Activated T-helper 1 cell treated with anti-CD3 and anti-CD28 coated beads, Interleukin-2, amount 50 U/mL, for 16 hours (primary cell): ENCODE measurements at regions not wholly inside any gene's neighbourhood (a gene's known extent, or its start where the extent isn't known, plus 50 kb on each side); places are given as distances from the start of the nearest gene placed in this dataset.

Experiments used
- DNase-seq, 2 donors: peaks; one replicate each; pipeline ENCODE4 v3.0.0-alpha.2; 2020; ENCODE audit warnings: low read depth in 1 of 2, low spot score in 1 of 2

DNA sequence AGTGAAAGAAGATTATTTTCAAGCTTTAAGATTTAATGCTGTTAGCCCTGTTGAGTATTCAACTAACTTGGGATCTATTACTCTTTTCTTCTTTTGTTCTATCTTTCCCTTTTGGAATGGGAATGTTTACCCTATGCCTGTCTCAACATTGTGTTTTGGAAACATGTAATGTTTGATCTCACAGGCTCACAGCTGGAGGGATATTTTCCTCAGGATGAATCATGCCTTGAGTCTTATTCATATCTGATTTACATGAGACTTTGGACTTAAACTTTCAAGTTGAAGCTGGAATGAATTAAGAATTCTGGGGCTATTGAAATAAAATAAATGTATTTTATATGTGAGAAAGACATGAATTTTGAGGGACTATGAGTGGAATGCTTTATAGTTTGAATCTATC, 607.8 kb upstream of the PTGER4 start:
- no peak for DNase-seq

DNA sequence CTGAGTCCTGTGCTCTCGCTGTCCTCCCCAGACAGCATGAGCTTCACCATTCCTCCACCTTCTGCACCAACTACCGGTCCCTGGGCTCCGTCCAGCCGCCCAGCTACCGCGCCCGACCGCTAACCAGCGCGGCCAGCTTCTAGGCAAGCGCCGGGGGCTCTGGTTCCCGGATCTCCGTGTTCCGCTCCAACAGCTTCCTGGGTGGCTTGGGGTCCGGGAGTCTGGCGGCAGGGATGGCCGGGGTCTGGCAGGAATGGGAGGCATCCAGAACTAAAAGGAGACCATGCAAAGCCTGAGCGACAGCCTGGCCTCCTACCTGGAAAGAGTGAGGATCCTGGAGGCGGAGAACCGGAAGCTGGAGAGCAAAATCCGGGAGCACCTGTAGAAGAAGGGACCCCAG, 613.1 kb upstream of the PTGER4 start:
- DNase-seq, result no peak

DNA sequence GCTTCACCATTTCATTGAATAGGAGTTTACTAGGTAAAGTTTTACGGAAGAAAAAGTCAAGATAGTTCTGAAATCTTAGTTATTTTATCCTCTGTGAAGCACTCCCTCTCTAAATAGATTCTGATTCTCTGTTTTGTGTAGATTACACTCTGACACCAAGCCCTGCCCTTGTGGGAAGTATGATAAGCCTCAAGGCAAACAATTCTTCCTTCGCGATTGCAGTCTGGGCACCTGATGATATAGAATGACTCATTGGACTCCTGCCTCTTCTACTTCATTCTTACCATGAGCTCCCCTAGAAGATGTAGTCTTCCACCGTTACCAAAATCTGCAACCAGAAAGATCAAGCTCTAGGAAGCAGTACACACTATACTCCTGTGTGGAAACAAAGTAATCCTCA, 626.9 kb upstream of the PTGER4 start:
- DNase-seq, result no peak

DNA sequence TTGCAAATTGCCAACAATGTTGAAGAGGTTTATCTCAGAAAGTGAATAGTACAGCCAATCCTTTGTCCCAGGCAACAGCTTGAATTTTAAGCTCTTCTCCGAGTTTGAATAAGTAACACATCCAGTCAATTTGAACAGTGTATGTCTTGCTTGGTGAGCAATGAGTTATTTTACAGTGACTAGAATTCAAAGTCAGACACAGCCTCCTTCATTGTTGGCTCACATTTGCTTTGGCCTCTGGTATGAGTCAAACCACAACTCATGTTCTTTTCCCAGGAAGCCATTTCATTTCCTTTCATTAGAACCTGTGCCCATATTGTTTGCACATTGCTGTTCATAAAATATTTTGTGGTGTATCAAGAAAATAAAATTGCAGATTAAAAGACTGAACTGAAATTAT, 622.0 kb upstream of the DAB2 start:
- no peak for DNase-seq

DNA sequence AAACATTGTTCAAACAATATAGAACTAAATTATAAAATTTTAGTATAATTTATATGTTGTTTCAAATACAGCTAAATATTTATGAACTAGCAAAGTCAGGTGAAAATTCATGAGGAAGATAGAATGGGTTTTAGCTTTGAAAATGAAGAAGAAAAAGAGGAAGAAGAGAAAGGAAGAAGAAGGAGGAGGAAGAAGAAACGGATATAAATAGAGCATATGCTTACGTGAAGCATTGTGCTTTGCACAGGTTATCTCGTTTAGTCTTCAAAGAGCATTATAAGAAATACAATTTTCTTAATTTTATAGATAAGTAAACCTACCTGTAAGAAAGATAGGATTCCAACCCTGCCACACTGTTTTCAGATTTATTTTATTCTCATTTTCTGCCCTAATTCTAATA, 620.6 kb upstream of the DAB2 start:
- DNase-seq, result no peak

DNA sequence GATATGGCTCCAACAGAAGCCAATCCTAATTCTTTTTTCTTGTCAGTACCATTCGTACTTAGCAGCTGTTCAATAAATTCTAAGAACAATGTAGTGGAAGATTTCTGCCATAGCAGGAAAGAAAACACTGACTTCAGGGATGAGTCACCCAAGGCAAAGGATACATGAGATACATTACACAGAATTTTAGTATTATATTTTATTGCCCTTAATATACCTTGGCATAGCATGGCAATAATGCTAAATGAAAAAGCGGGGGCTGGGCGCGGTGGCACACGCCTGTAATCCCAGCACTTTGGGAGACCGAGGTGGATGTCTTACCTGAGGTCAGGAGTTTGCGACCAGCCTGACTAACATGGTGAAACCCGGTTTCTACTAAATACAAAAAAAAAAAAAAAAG, 619.1 kb upstream of the DAB2 start:
- no peak for DNase-seq

DNA sequence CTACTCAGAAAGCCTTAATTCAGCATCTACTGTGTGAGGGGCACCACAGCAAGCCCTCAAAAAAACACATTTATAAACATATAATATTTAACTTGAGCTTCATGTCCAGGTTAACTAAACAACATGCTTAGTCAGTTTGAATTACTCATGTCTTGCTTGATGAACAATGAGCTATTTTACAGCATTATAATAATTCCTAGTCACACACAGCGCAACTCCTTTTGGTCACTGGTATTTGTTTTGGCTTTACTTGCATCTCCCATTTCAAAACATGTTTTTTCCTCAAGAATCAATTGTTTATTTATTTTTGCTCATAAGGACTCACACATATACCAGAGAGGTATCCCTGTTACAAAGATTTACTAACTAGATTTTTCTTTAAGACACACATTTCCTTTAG, 616.7 kb upstream of the DAB2 start:
- no peak for DNase-seq

DNA sequence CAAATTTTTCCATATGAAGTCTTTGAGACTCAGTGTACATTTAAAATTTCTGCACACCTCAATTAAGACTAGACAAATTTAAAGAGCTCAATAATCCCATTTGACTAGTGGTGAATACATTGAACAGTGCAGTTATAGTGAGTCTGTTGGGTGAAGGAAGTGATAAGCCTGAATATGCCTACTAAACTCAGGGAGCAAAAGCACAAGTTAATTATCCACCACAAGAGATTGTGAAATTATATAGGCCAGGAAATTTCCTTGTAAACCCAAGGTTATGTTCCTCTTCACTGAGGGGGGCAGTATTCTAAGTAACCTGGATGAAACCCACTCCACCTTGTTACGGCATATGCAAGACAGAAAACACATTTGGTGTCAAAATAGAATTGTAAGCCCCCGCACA, 612.9 kb upstream of the DAB2 start:
- DNase-seq, result no peak

DNA sequence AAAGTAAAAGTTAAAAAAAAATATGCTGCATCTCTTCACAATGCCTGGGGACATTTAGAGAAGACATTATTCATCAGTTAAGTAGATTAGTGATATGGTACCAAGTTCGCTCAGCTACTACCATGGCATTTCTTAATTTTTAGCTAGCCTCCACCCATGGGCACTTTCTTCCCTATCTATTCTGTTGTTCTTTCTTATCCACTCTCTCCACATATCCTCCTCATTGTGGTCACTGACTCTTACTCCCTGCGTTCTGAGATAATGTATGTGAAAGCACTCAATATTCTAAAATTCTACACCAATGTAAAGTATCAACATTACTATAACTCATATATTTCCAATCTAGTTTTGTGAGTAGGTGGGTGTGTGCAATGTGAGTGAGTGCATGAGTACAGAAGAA, 609.7 kb upstream of the DAB2 start:
- DNase-seq, result no peak

DNA sequence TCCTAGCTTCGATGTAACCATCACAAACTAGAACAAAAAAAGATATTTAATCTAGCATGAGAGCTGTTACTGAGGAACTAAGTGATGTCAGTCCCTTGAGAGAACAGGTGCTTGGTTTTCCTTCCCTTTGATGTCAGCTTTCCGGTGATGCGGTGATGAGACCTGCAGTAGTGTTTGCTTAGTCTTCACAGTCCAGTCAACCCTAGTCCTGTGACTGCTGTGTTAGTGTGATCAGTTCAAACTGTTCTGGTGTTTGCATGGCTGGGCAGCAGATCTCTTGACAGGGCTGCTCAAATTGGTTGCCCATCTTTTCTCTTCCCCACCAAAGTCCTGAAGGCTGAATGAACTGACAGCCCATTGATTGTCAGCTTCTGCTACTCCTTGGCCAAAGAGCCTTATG, 608.6 kb upstream of the DAB2 start:
- DNase-seq, result no peak

DNA sequence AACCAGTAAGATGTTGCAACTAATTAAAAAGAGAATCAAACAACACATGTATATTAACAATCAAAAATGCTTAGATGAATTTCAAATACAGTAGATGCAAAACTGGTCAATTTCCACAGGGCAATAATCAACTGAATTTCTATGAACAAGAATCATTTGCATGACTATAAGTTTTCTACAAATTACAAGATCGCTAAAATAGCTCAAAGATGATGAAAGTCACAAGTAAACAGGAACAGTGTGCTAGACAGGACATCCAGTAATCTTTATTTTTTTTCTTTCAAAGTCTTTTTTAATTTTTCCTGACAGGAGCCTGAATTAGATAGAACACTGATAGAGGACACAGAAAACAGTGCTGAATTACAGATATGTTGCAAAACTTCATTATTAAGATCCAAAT, 608.2 kb upstream of the DAB2 start:
- no peak for DNase-seq

DNA sequence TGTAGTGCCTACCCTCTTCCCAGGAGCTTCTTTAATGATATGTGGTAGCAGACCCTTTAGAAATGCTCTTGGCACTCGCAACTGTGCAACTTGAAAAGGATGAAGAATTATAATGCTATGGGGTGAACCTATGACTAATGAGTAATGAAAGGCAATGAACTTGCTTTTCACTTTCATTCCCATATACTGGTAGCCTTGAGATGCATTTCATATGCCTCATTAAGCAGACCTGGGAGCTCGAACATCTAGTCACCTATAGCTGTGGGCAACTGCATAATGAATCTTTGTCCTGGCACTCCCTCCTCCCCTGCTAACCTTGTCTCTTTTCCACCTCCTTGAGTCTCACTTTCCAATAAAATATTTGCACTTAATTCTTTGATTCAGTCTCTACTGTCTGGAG, 605.9 kb upstream of the DAB2 start:
- no peak for DNase-seq

DNA sequence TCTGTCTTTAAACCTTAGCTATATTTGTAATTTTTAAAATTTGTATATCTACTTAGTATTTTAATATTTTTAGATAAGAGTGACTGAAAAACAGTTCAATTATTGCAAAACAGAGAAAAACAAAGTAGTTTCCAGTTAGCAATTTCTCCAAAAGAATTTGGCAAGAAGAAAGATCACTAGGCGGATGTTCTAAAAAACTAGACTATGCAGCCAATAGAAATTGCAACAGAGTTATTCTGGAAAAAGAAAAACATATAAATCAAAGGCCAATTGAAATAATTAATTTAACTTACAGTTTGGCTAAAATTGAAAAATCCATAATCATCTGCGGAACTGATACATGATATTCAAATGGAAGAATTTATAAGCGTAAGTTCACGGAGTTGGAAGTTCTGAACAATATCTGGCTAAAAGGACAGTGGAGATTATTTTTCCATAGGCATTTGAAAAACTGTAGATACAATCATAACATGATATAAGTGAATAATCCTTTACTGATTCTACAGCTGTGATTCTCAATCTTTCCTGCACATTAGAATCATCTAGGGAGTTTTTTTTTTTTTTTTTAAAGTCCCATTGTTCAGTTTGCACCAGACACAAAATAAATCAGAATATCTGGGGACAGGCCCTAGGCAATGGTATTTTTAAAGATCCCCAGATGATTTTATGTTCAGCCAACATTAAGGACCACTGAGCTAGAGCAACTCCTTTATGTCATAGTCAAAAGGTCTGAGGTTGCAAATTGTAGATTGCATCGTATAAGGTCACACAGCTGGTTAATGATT, 605.1 kb upstream of the DAB2 start:
- DNase-seq, result no peak

DNA sequence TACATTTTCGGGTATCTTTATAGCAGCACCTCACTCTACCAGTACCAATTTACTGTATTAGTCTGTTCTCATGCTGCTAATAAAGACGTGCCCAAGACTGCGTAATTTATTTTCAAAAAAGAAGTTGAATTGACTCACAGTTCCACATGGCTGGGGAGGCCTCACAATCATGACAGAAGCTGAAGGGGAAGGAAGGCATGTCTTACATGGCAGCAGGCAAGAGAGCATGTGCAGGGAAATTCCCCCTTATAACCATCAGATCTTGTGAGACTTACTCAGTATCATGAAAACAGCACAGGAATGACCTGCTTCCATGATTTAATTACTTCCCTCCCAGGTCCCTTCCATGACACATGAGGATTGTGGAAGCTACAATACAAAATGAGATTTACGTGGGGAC, 602.6 kb upstream of the DAB2 start:
- DNase-seq, result no peak

DNA sequence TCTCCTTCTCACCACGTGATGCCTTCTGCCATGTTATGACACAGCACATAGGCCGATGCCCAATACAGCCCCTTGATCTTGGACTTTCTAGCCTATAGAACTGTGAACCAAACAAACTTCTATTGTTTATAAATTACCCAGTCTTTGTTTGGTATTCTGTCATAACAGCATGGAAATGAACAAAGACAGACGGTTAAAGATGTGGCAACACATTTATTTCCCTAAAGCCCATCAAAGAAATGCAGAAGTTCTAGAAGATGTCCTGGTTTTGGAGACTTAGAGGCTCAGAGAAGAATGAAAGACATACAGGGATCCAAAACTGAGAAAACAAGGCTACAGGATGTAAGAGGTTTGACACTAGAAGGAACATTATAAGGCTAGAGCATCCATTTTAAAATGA, 600.8 kb upstream of the DAB2 start:
- DNase-seq, result no peak

DNA sequence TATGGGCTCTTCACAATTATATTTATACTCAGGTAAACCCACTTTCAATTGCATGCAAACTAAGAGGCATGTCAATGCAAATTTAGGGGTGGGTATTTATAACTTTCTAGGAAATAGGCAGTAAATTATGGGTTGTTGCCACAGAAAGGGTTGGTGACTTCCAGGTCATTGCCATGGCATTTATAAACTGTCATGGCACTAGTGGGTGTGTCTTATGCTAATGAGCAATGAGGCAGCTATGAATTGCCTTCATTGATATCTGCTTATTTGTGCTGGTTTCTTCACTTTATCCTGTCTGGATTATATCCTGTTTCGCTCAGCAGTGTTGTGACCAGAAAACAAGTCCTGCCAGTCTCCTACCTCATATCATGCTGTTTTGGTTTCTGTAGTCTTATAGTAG, 597.3 kb upstream of the DAB2 start:
- no peak for DNase-seq

DNA sequence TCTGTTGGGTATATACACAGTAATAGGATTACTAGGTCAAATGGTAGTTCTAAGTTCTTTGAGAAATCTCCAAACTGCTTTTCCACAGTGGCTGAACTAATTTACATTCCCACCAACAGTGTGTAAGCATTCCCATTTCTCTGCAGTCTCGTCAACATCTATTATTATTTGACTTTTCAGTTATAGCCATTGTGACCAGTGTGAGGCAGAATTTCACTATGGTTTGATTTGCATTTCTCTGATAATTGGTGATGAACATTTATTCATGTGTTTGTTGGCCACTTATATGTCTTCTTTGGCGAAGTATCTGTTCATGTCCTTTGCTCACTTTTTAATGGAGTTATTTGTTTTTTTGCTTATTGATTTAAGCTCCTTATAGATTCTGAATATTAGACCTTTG, 596.2 kb upstream of the DAB2 start:
- no peak for DNase-seq

DNA sequence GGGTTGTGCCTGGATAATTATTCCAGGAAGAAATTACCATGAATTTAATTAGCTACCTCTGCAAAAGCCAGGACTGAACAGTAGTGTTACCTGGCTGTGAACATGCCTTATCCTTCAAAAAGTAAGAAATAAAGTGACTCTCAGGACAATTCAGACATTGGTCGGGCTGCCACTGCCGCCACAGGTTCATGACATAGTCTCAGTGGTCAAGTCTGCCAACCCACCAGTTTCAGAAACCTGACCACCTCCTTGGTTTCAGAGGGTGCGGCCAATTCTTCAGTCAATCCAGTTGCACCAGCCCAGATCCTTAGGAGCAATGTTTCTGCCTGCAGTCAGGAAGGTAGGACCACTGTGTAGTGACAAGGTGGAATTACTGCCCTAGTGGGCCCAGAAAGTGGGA, 593.1 kb upstream of the DAB2 start:
- DNase-seq, result no peak

DNA sequence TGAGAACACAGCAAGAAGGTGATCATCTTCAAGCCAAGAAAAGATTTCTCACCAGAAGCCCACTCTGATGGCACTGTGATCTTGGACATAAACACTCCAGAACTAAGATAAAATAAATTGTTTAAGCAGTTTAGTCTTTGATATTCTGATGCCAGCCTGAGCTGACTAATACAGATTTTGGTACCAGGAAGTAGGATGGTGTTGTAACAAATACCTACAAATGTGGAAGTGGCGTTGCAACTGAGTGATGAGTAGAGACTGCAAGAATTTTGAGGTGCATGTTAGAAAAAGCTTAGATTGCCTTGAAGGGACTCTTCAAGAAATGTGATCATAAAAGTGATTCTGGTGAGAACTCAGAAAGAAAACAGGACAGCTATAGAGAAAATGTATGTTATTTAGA, 592.4 kb upstream of the DAB2 start:
- DNase-seq, result no peak

DNA sequence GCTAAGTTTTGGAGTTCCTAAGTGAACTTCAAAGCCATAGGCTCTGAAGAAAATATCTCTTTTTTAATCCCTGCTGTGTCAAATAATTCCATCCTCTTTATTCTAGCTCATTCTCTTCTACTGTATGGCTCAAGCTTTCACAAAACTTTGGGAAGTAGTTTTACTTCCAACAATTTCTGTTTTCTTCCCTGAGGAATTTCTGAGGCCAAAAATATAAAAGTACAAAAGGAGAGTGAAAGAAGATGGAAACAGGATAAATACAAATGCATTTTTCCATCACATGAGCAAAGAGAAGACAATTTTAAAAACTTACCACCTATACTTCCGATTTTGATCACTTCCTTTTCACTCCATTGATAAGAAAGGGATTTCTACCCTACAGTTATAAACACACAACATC, 585.7 kb upstream of the DAB2 start:
- no peak for DNase-seq

DNA sequence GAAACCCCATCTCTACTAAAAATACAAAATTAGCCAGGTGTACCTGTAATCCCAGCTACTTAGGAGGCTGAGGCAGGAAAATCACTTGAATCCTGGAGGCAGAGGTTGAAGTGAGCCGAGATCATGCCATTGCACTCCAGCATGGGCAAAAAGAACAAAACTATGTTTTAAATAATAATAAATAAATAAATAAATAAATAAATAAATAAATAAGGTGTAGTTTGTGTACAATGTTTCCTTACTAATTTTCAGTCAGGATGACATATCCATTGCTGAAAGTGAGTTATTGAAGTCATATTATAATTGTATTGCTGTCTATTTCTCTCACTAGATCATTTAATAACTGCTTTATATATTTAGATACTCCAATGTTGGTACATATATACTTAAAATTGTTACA, 581.5 kb upstream of the DAB2 start:
- no peak for DNase-seq

DNA sequence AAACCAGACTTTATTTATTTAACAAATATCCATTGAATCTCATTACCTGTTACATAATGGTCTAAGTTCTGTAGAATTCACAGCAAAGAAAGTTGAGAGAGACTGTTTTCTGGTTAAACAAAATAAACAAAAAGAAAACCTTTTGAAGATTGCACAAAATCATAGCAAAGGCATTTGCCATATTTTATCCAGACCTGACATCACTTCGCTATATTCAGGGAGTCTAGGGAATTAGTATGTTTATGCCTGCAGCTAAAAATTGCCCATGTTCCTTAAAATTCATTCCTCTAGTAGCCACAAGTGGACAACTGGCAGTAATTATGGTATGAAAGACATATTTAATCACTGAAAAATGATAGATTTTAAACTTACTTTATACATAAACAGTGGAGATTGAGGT, 577.0 kb upstream of the DAB2 start:
- DNase-seq, result no peak

DNA sequence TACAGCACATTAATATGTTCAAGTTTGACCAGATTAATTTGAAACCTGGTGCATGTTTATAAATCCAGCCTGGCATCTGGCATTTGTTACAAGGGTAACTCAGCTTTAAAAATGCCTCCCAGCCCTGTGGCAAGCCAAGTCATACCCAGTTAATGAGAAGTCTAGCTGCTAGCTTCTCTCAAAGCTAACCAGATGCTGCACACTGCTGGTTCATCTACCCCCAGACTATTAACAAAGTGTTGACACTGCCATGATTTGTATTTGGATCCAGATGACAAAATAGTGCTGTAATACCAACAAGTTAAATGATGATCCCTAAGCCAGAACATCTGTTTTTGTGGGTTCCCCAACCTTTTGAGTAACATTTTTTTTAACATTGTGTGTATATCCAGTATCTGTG, 573.7 kb upstream of the DAB2 start:
- no peak for DNase-seq

DNA sequence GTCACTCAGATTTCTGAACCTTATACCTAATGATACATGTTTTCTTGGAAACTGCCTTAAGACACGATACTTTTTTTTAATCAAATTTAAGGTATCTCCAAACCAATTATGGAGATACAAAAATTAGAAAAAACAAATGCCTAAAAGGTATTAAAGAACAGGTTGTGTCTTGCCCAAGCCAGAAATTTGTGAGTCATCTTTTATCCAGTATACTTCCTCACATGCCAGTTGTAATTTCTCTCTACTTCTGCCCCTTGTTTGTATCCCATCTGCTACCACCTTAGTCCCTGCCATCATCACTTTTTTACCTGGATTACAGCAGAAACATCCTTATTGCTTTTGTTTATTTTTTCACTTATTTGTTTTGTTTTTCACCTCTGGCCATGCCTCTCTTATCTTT, 571.2 kb upstream of the DAB2 start:
- DNase-seq, result no peak
